GM12878 (cell line): ENCODE measurements at regions not wholly inside any gene's neighbourhood (a gene's known extent, or its start where the extent isn't known, plus 50 kb on each side); places are given as distances from the start of the nearest gene placed in this dataset.

Source experiments
- ATAC-seq: fragments of 200-7000 bp; cut with Tn5 transposase; 3 replicates; pipeline ENCODE4 v1.9.1; 2020; ENCODE audit warnings: mild to moderate bottlenecking, moderate library complexity
- BruUV-seq: library from RNA; stranded (reverse); fragments of 400-500 nt; replicated peaks from 2 replicates; lab custom pipeline; 2021; lab: Mats Ljungman, UMichigan
- CTCF ChIA-PET: fragments of 300-600 bp; sonication (Branson Sonifier 250); formaldehyde crosslinking; extraction: SDS; loops from one replicate; lab custom pipeline; 2021; ENCODE audit warnings: inconsistent platforms; lab: Yijun Ruan, JAX
- POLR2A ChIA-PET: fragments of 350-600 bp; formaldehyde crosslinking; extraction: SDS; loops from one replicate; lab custom pipeline; 2021; ENCODE audit warnings: inconsistent platforms; lab: Charles Lee
- RAD21 ChIA-PET: fragments of 300-600 bp; sonication (Branson Sonifier 250); formaldehyde crosslinking; loops from one replicate; lab custom pipeline; 2023; ENCODE audit warnings: antibody characterized with exemption; ENCODE audit not compliant: unreplicated experiment; lab: Charles Lee
- SMC1A ChIA-PET: fragments of 300-600 bp; sonication (Branson Sonifier 250); formaldehyde crosslinking; loops from one replicate; lab custom pipeline; 2023; ENCODE audit not compliant: unreplicated experiment, uncharacterized antibody; lab: Charles Lee
- DNase-seq: peaks from one replicate; pipeline ENCODE4 v3.0.0-alpha.2; 2011; ENCODE audit warnings: low read depth, low spot score
- FAIRE-seq: peaks from 3 replicates; lab custom pipeline; 2011; peaks lifted over from hg19 to GRCh38; lab: Jason Lieb, UNC
- H2AFZ ChIP-seq: 2 replicates; pipeline ENCODE4 v1.6.0; 2011; ENCODE audit warnings: low read depth, low read length, control low read depth; ENCODE audit not compliant: control insufficient read depth
- H3K27ac ChIP-seq: 2 replicates; pipeline ENCODE4 v1.5.1; 2011; ENCODE audit warnings: control low read depth; ENCODE audit not compliant: control insufficient read depth, insufficient read depth
- H3K27me3 ChIP-seq, 2 experiments: replicated peaks in 1 of 2; 2 replicates each; pipeline versions ENCODE4 v1.6.0 to v1.6.1; 2011; ENCODE audit warnings: low read length in 1 of 2; ENCODE audit not compliant: control insufficient read depth in 2 of 2, insufficient read depth in 2 of 2
- H3K36me3 ChIP-seq, 2 experiments: 2 replicates each; pipeline ENCODE4 v1.5.1; 2011; ENCODE audit warnings: low read length in 1 of 2; ENCODE audit not compliant: control insufficient read depth in 2 of 2, insufficient read depth in 2 of 2
- H3K4me1 ChIP-seq: 2 replicates; pipeline ENCODE4 v1.6.1; 2011; ENCODE audit warnings: mild to moderate bottlenecking, low read length, moderate library complexity, mixed read lengths; ENCODE audit not compliant: control insufficient read depth, insufficient read depth
- H3K4me2 ChIP-seq: 2 replicates; pipeline ENCODE4 v1.6.0; 2011; ENCODE audit warnings: control low read depth; ENCODE audit not compliant: control insufficient read depth, insufficient read depth
- H3K4me3 ChIP-seq: fragments of 200-600 bp; sonication (generic); 2 replicates; pipeline ENCODE4 v1.5.1; 2016
- H3K79me2 ChIP-seq: 2 replicates; pipeline ENCODE4 v1.6.0; 2011; ENCODE audit warnings: low read length; ENCODE audit not compliant: control insufficient read depth, insufficient read depth
- H3K9ac ChIP-seq: 2 replicates; pipeline ENCODE4 v1.8.0; 2011; ENCODE audit warnings: low read length, control low read depth, mixed read lengths; ENCODE audit not compliant: control insufficient read depth, insufficient read depth
- H3K9me3 ChIP-seq: replicated peaks from 3 replicates; pipeline ENCODE4 v1.5.1; 2011; ENCODE audit warnings: mild to moderate bottlenecking, low read length; ENCODE audit not compliant: control insufficient read depth, insufficient read depth
- H4K20me1 ChIP-seq: 2 replicates; pipeline ENCODE4 v1.6.0; 2011; ENCODE audit not compliant: control insufficient read depth, insufficient read depth
- CBX3 ChIP-seq: fragments of 200-600 bp; sonication (generic); IDR thresholded peaks from 2 replicates; pipeline ENCODE4 v1.6.1; 2016; ENCODE audit warnings: low read depth, borderline replicate concordance
- POLR2AphosphoS2 ChIP-seq: IDR thresholded peaks from 2 replicates; pipeline ENCODE4 v1.6.1; 2011; ENCODE audit warnings: low read depth, mild to moderate bottlenecking, low read length, improper control_type of control experiment, moderate library complexity
- SPI1 ChIP-seq: IDR thresholded peaks from 2 replicates; pipeline ENCODE4 v1.6.1; 2011; ENCODE audit warnings: low read depth, mild to moderate bottlenecking, low read length, moderate library complexity, borderline replicate concordance; ENCODE audit not compliant: insufficient read depth
- ZNF207 ChIP-seq: fragments of 450-650 bp; IDR thresholded peaks from 2 replicates; pipeline ENCODE4 v1.6.1; 2014; ENCODE audit warnings: antibody characterized with exemption, mild to moderate bottlenecking, borderline replicate concordance
- ZSCAN29 ChIP-seq: fragments of 450-650 bp; IDR thresholded peaks from 2 replicates; pipeline ENCODE4 v1.6.1; 2017; ENCODE audit warnings: mild to moderate bottlenecking, moderate library complexity
- WGBS: methylation state at CpG from one replicate; pipeline ENCODE4 v1.1.6; 2016; ENCODE audit warnings: low lambda C conversion rate; ENCODE audit not compliant: insufficient replicate concordance, insufficient coverage; ENCODE audit errors: missing lambda C conversion rate; 5-methylcytosine and 5-hydroxymethylcytosine counted together
- in situ Hi-C: fragments of 300-500 bp; cut with MboI; formaldehyde crosslinking; loops from 9 replicates; pipeline ENCODE4 v1.14.3; 2018; ENCODE audit warnings: mixed read lengths
- intact Hi-C: fragments of 100-400 bp; cut with micrococcal nuclease; formaldehyde crosslinking; loops from one replicate; pipeline ENCODE4 v1.14.2; 2022; ENCODE audit not compliant: unreplicated experiment
- TF ChIP-seq, protein P1 (sequence below): IDR thresholded peaks from 2 replicates; pipeline ENCODE4 v1.6.1; 2012; ENCODE audit warnings: improper control_type of control experiment, low read depth, low read length; ENCODE audit not compliant: insufficient replicate concordance
- TF ChIP-seq, protein P2 (sequence below): IDR thresholded peaks from 2 replicates; pipeline ENCODE4 v1.6.1; 2011; ENCODE audit warnings: borderline replicate concordance, low read depth, mild to moderate bottlenecking, moderate library complexity, low read length; ENCODE audit not compliant: insufficient read depth, poor library complexity, severe bottlenecking

DNA sequence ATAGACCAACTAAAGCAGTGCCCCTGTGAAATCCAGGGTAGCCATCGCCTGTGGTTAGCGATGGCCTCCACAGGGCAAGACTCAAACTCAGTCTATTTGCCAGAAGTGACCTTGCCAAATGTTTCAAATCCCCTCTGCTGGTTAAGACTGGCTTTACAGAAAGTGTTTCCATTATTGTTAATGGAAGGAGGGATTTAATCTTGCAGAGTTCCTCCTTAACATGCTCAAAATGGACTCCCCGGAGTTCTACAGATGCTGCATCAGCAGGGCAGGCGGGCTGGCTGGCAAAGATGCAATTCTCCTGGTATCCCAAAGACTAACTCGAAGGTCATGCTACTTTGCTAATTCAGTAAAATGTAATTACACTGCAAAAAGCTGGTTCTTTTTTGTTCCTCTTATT, 313.0 kb upstream of the SLC7A11 start (continued):
- TF ChIP-seq, protein P1, sequence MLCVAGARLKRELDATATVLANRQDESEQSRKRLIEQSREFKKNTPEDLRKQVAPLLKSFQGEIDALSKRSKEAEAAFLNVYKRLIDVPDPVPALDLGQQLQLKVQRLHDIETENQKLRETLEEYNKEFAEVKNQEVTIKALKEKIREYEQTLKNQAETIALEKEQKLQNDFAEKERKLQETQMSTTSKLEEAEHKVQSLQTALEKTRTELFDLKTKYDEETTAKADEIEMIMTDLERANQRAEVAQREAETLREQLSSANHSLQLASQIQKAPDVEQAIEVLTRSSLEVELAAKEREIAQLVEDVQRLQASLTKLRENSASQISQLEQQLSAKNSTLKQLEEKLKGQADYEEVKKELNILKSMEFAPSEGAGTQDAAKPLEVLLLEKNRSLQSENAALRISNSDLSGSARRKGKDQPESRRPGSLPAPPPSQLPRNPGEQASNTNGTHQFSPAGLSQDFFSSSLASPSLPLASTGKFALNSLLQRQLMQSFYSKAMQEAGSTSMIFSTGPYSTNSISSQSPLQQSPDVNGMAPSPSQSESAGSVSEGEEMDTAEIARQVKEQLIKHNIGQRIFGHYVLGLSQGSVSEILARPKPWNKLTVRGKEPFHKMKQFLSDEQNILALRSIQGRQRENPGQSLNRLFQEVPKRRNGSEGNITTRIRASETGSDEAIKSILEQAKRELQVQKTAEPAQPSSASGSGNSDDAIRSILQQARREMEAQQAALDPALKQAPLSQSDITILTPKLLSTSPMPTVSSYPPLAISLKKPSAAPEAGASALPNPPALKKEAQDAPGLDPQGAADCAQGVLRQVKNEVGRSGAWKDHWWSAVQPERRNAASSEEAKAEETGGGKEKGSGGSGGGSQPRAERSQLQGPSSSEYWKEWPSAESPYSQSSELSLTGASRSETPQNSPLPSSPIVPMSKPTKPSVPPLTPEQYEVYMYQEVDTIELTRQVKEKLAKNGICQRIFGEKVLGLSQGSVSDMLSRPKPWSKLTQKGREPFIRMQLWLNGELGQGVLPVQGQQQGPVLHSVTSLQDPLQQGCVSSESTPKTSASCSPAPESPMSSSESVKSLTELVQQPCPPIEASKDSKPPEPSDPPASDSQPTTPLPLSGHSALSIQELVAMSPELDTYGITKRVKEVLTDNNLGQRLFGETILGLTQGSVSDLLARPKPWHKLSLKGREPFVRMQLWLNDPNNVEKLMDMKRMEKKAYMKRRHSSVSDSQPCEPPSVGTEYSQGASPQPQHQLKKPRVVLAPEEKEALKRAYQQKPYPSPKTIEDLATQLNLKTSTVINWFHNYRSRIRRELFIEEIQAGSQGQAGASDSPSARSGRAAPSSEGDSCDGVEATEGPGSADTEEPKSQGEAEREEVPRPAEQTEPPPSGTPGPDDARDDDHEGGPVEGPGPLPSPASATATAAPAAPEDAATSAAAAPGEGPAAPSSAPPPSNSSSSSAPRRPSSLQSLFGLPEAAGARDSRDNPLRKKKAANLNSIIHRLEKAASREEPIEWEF, result no peak
- TF ChIP-seq POLR2AphosphoS2 (no peak), CBX3 (no peak), ZNF207 (no peak)

DNA sequence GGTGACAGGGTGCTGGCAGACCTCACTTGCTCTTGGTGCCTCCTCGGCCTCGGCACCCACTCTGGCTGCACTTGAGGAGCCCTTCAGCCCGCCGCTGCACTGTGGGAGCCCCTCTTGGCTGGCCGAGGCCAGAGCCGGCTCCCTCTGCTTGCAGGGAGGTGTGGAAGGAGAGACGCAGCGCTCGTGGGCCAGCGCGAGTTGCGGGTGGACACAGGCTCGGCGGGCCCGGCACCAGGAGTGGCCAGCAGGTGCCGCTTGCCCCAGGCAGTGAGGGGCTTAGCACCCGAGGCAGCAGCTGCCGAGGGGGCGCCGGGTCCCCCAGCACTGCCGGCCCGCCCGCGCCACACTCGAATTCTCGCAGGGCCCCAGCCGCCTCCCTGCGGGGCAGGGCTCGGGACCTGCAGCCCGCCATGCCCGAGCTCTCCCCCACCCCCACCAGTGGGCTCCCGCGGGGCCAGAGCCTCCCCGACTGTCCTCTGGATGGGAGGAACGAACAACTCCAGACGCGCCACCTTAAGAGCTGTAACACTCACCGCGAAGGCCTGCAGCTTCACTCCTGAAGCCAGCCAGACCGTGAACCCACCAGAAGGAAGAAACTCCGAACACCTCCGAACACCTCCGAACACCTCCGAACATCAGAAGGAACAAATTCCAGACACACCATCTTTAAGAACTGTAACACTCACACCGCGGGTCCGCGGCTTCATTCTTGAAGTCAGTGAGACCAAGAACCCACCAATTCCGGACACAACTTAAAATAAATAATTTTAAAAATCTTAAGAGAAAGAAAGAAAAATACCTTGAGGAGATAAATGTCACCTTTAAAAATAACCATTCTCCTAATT, 311.1 kb upstream of the SLC7A11 start:
- TF ChIP-seq SPI1 (no peak), ZSCAN29 (no peak)
- TF ChIP-seq, protein P2, sequence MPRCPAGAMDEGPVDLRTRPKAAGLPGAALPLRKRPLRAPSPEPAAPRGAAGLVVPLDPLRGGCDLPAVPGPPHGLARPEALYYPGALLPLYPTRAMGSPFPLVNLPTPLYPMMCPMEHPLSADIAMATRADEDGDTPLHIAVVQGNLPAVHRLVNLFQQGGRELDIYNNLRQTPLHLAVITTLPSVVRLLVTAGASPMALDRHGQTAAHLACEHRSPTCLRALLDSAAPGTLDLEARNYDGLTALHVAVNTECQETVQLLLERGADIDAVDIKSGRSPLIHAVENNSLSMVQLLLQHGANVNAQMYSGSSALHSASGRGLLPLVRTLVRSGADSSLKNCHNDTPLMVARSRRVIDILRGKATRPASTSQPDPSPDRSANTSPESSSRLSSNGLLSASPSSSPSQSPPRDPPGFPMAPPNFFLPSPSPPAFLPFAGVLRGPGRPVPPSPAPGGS, result no peak
- TF ChIP-seq, all 136 proteins: peak for 0
- SMC1A ChIA-PET, result no interaction called here
- CTCF ChIA-PET, result no interaction called here
- no peak overlapping the region for H3K4me3 ChIP-seq
- no peak overlapping the region for H2AFZ ChIP-seq
- 80% methylated on average over 37 of the region's 49 CpGs for WGBS
- H3K27ac ChIP-seq, result no peak overlapping the region
- H4K20me1 ChIP-seq, result no peaks in the 10 kb centered on the region
- RAD21 ChIA-PET, result no interaction called here
- intact Hi-C loops, result no loop called here
- no peaks in the 10 kb centered on the region for H3K36me3 ChIP-seq
- ATAC-seq, result no peak
- DNase-seq, result no peak
- in situ Hi-C loops, result no loop called here
- no TSS peak for BruUV-seq
- POLR2A ChIA-PET, result no interaction called here
- H3K79me2 ChIP-seq, result no peaks in the 10 kb centered on the region
- no peaks in the 10 kb centered on the region for H3K27me3 ChIP-seq
- H3K9me3 ChIP-seq, result no peaks in the 10 kb centered on the region
- H3K4me1 ChIP-seq, result no peaks in the 10 kb centered on the region
- FAIRE-seq, result no peak
- no peak overlapping the region for H3K9ac ChIP-seq
- no peak overlapping the region for H3K4me2 ChIP-seq
